ENCODE measurements at regions not wholly inside any gene's neighbourhood (a gene's known extent, or its start where the extent isn't known, plus 50 kb on each side); places are given as distances from the start of the nearest gene placed in this dataset.

- Histone ChIP-seq H3K27me3 (replicated peaks) (no peaks in the 10 kb centered on the region), H3K27ac (no peak overlapping the region), H3K36me3 (replicated peaks) (no peaks in the 10 kb centered on the region), H3K4me3 (ENCODE audit: low read depth, low read length) (no peak overlapping the region)
- DNase-seq: no peak
- TF ChIP-seq, protein P1, sequence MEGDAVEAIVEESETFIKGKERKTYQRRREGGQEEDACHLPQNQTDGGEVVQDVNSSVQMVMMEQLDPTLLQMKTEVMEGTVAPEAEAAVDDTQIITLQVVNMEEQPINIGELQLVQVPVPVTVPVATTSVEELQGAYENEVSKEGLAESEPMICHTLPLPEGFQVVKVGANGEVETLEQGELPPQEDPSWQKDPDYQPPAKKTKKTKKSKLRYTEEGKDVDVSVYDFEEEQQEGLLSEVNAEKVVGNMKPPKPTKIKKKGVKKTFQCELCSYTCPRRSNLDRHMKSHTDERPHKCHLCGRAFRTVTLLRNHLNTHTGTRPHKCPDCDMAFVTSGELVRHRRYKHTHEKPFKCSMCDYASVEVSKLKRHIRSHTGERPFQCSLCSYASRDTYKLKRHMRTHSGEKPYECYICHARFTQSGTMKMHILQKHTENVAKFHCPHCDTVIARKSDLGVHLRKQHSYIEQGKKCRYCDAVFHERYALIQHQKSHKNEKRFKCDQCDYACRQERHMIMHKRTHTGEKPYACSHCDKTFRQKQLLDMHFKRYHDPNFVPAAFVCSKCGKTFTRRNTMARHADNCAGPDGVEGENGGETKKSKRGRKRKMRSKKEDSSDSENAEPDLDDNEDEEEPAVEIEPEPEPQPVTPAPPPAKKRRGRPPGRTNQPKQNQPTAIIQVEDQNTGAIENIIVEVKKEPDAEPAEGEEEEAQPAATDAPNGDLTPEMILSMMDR (IDR thresholded peaks at IDR 0.05; ENCODE audit: low read depth, low read length, missing control alignments): no peak
- in situ Hi-C loops (cut with HindIII; ENCODE audit: low pct_ligation_motif_present, low sequenced_read_pairs): no loop called here
These were observed 60.3 kb downstream of the RTP5 start for GRCh38 chr2:241929551-241930490.

DNA sequence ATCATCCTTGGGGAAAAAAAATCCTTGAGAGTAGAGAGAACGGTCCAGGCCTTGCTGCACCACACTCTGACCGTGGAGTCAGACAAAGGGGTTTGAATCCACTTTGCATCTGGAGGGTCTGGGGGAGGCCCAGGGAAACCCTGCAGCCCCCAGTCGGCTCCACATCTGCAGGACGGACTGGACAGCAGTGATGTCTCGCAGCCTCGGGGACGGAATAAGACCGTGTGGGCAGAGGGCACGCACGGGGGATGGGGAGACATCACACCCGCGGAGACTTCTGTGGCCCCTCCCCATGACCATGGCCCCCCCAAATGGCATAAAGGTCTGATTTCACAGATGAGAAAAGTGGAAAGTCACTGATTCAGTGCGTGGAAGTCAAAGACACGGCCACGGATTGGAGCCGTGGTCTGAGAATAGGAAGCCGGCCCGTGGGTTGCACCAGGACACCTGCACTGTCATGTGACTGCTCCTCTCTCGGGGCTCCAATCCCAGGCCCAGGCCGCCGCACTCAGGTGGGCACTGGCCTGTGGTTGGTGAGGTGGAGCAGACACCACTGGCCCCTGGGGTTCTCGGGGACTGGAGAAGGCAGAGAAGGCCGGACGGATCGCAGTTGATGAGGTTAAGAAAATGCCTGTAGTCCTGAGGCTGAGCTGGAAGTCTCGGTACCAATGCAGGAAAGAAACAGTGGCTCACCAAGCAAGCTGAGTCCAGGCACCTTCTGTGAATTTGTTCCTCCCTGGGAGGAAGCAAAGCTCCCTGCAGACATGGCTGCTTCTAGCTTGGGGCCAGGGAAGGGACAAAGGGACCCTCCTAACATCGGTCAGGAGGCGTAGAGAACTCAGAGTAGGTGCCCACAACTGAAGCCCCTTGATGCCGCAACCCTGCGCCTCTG is 61.8 kb downstream of the RTP5 start:
- DNase-seq: no peak
- in situ Hi-C loops (cut with HindIII; ENCODE audit: low pct_ligation_motif_present, low sequenced_read_pairs): no loop called here
- Histone ChIP-seq H3K36me3 (replicated peaks) (no peaks in the 10 kb centered on the region), H3K4me3 (ENCODE audit: low read depth, low read length) (no peak overlapping the region), H3K27me3 (replicated peaks) (no peaks in the 10 kb centered on the region), H3K27ac (no peak overlapping the region)
- TF ChIP-seq, protein P1 (IDR thresholded peaks at IDR 0.05; ENCODE audit: low read depth, low read length, missing control alignments): no peak

DNA sequence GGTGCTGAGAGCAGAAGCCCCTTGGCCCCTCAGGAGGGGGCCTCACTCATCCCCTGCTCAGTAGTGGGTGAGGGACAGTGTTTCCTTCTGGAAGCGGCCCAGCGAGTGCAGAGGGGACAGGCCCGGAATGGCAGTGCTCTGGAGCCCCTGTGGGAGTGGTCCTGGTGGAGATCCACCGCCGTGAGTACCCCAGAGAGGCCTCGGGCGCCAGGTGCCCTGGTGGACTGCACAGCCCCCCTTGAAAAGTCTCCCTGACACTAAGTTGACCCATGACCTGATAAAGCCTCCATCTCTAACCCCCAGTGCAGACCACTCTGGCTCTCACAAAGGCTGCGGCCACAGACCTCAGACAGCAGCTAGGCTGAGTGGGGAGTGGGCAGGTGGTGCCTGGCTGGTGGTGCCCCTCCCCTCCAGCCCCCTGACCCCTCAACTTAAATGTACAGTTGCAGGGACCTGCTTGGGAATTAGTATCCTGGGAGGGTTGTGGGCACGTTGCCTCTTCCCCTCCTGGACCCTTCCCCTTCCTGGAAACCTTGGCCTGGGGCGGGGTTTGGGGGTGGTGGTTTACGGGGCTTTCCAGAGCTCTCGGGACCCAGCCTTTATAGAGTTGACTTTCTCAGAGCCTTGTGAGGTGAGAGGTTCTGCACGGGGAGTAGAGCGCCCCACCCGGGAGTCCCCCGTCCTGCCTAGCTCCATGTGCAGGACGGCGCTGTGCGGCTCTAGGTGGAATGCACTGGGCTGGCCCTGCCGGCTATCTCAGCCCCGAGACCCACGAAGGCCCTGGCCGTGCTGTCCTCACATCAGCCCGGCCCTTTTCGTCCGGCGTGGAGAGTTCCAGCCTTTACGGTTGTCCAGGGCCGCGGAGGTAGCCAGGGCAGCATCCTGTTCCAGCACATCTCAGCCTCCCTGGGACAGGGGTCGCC is 62.7 kb downstream of the RTP5 start:
- no peak for DNase-seq
- H3K27me3 ChIP-seq (replicated peaks): no peaks in the 10 kb centered on the region
- H3K27ac ChIP-seq: no peak overlapping the region
- TF ChIP-seq, protein P1 (IDR thresholded peaks at IDR 0.05; ENCODE audit: low read depth, low read length, missing control alignments): no peak
- in situ Hi-C loops (cut with HindIII; ENCODE audit: low pct_ligation_motif_present, low sequenced_read_pairs): no loop called here
- no peaks in the 10 kb centered on the region for H3K36me3 ChIP-seq (replicated peaks)
- H3K4me3 ChIP-seq (ENCODE audit: low read depth, low read length): no peak overlapping the region

GRCh38 chr2:241932899-241933178 is 63.3 kb downstream of the RTP5 start:
- in situ Hi-C loops (cut with HindIII; ENCODE audit: low pct_ligation_motif_present, low sequenced_read_pairs): no loop called here
- TF ChIP-seq, protein P1 (IDR thresholded peaks at IDR 0.05; ENCODE audit: low read depth, low read length, missing control alignments): no peak

DNA sequence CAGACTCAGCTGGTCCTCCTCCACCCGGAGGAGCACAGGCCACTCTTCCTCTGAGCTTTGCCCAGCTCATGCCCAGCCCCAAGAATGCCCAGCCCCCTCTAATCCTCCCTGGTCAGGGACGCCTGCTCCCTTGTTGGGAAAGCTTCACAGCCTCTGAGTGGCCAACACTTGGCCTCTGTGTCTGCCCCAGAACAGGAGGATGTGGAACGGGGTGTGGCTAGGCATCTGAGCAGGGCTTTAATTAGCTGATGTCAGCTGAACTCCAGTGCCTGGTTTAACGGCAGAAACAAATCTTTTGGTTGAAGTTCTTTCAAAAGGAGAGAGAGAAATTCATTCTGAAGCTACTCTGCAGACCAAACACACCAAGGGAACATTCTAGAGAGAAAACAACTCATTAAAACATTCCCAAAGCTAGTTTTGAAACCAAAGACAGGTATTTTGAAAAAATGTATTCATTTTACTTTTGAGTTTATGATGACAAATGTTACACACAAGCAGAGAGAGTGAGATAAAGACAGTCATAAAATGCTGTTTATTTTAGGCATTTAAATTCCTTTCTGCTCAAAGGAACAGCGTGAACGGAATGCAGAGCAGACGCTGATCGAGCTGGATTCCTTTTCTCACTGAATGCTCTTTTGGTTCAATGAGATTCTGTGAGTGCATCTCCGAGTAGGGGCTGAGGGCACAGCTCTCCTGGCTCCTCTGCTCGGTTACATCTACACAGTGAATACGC is 63.8 kb downstream of the RTP5 start:
- no peaks in the 10 kb centered on the region for H3K36me3 ChIP-seq (replicated peaks)
- no peak overlapping the region for H3K4me3 ChIP-seq (ENCODE audit: low read depth, low read length)
- no peak overlapping the region for H3K27ac ChIP-seq
- DNase-seq: peak; percentile 16
- in situ Hi-C loops (cut with HindIII; ENCODE audit: low pct_ligation_motif_present, low sequenced_read_pairs): no loop called here
- TF ChIP-seq, protein P1 (IDR thresholded peaks at IDR 0.05; ENCODE audit: low read depth, low read length, missing control alignments): no peak
- no peaks in the 10 kb centered on the region for H3K27me3 ChIP-seq (replicated peaks)

More at GRCh38 chr2:241932899-241933178, 63.3 kb downstream of the RTP5 start:
- no peak for DNase-seq
- no peaks in the 10 kb centered on the region for H3K27me3 ChIP-seq (replicated peaks)
- H3K4me3 ChIP-seq (ENCODE audit: low read depth, low read length): no peak overlapping the region
- H3K36me3 ChIP-seq (replicated peaks): no peaks in the 10 kb centered on the region
- H3K27ac ChIP-seq: no peak overlapping the region
